HUDEP-2 (cell line): ENCODE measurements at regions not wholly inside any gene's neighbourhood (a gene's known extent, or its start where the extent isn't known, plus 50 kb on each side); places are given as distances from the start of the nearest gene placed in this dataset.
A peak's percentile ranks its signal among the peaks of the same experiment; 100 is the strongest.
"Not testable (repeated sequence)": the region's sequence is repeated elsewhere in the genome, so short reads cannot be mapped to it uniquely, and the experiment has no call there.

Experiments
- DNase-seq, 76 experiments: peaks; one replicate each; lab custom pipeline; 2025; ENCODE audit not compliant: unreplicated experiment in 76 of 76; lab: John Stamatoyannopoulos, UW

DNA sequence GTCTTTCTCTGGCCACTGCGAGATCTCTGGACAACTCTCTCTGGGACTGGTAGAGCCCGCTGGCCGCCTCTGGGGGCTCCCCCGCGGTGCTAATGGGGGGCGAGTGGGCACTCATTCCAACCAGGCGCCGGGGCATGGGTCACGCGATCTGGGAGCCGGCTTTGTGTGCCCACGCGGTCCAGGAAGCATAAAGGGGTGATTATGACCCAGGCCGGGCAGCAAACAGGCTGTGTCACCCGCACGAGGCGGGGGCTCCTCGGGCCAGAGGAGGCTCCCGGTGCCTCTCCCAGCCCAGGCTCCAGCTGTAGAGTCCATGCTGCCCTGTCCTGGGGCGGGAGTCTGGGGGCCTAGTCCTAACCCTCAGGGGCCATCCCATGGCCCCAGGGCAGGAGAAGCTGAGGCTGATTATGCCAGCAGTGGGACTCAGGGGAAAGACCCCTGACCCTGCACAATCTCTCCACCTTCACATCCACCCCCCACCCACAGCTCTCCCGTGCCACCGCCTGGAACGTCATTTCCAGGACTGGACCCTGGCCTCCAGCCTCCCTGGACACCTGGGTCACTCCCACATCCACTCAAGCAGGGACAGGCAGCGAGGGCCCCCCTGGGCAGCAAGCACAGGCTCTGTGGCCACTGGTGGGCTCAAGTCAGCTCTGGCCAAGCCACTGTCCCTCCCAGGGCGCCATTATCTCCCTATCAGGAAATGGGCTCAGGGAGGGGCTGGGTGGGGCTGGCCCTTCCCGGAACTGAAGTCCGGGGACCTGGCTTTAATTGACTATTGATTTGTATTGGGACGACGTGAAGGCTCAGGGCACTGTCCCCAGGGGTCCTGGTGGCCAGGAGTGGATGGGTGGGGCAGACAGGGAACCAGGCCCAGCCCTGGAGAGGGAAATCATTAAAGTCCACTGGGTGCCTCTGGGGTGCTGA, 50.0 kb downstream of the PTPRS start:
- DNase-seq, result no peak

- DNase-seq, result peak in 1 of 76 experiments; percentile 10
Measured at GRCh38 chr19:5289060-5289990, 51.3 kb downstream of the PTPRS start.

- DNase-seq, result no peak
Measured at GRCh38 chr19:5288347-5288739, 52.3 kb downstream of the PTPRS start.

- no peak for DNase-seq
Measured at GRCh38 chr19:5287066-5287465, 53.5 kb downstream of the PTPRS start.

DNA sequence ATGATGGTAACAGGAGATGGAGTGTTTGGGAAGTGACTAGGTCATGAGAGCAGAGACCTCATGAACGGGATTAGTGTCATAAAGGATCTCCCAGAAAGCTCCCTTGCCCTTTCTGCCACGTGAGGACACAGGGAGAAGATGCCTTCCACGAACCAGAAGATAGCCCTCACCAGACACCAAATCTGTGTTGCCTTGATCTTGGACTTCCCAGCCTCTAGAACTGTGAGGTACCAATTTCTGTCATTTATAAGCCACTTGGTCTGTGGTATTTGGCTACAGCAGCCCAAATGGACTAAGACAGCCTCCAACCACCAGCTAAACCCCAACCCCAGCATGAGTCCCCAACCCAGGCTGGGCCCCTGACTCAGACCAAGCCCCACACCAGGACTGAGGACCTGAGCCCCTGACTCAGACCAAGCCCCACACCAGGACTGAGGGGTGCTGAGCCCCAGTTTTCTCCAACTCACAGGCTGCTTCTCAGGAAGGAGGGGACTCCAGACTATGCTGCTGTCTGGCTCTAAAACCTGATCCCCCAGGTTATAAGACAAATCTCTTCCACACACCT, 54.1 kb downstream of the PTPRS start:
- no peak for DNase-seq

DNA sequence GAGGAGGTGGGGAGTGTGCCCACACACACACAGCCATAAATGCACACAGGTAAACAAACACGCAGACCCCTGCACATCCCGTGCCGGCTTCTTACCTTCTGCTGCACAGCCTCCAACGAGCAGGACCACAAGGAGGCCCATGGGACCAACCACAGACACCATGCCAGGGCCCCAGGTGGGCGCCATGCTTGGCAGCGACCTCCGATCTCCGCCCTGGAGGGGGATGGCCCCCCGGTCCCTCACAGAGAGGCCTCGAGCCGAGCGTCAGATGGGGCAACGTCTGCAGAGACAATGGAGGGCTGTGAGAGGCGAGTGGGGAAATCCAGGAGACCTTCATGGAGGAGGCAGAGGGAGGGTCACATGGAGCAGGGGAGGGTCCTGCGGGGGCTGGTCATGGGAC, 54.7 kb downstream of the PTPRS start:
- no peak for DNase-seq

- no peak for DNase-seq
Measured at GRCh38 chr19:5285311-5285710, 55.3 kb downstream of the PTPRS start.

- no peak for DNase-seq
Measured at GRCh38 chr19:5282901-5283300, 57.7 kb downstream of the PTPRS start.

- no peak for DNase-seq
Measured at GRCh38 chr19:5281588-5281987, 59.0 kb downstream of the PTPRS start.

DNA sequence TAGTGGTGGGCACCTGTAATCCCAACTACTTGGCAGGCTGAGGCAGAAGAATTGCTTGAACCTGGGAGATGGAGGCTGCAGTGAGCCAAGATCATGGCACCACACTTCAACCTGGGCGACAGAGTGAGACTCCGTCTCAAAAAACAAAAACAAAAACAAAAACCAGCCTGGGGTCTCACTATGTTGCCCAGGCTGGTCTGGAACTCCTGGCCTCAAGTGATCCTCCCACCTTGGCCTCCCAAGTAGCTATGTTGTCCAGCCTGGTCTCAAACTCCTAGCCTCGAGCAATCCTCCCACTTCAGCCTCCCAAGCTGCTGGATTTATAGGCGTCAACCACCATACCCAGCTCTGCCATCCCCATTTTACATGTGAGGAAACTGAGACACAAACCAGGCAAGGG, 64.9 kb downstream of the PTPRS start:
- DNase-seq, result not testable (repeated sequence)

DNA sequence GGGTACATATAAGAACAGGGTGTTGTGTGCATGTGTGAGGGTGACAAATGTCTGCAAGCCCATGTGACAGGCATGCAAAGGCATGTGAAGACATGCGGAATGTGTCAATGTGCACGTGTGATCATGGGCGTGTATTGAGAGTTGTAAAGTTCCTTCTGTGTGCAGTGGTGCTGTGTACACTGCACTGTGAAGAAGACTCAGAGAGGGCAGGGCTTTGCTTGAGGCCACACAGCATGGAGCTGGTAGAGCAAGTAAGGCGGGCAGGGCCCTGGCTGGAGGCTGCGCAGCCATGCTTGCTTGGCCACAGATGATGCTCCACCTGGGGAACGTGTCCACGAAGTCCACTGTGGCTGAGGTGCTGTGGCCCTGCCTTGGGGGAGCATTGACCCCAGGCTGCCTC, 66.8 kb downstream of the PTPRS start:
- DNase-seq, result no peak

GRCh38 chr19:5271145-5271544, 69.5 kb downstream of the PTPRS start:
- DNase-seq, result no peak

DNA sequence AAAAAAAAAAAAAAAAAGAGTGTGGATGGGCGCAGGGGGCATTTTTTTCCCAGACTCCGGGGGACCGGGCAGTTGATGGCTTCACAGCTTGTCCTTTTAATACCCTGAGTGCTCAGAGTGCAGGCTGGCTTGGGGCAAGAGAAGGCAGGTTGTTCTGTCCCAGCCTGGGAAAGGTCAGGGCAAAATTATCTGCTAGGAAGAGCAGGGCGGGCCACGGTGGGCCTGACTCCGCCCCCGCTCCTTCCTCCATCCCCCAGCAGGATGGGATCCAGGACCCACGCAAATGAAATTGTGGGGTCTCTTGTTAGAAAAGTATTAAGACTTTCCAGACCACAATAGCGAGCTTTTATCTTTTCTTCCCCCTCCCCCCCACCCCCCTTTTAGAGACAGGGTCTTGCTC, 70.7 kb downstream of the PTPRS start:
- no peak for DNase-seq

DNA sequence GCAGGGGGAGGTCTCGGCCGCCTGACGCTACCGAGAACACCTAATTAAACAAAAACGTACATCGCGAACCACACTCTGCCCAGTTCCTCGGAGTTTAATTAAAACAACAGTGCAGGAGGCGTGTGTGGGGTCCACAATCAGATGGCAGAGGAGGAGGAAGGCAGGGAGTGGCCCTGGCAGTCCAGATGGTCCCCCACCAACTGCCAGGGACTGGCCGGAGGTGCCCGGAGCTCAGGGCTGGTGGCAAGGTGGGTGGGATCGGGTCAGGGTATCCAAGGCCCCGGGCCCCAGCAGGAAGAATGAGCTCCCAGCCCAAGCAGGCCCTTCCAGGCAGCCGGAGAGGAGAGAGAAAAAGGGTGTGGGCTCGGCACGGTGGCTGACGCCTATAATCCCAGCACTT, 71.3 kb downstream of the PTPRS start:
- DNase-seq, result no peak

DNA sequence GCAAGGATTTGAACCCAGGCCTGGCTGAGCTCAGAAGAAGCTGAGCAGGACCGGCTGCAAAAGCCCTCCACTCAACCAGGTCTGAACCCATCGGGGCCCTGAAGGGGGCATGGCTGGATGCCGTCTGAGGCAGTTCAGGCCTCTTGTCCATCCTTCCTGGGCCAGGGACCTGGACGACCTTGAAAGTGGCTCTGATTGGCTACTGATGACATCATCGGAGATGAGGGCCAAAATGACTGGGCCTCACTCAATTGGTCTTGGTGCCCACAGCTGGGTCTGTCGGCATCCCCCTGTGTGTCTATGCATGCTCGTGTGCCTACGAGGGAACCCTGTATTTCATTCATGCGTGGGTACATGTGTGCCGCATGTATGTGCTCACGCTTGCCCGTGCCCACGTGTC, 71.8 kb downstream of the PTPRS start:
- no peak for DNase-seq

DNA sequence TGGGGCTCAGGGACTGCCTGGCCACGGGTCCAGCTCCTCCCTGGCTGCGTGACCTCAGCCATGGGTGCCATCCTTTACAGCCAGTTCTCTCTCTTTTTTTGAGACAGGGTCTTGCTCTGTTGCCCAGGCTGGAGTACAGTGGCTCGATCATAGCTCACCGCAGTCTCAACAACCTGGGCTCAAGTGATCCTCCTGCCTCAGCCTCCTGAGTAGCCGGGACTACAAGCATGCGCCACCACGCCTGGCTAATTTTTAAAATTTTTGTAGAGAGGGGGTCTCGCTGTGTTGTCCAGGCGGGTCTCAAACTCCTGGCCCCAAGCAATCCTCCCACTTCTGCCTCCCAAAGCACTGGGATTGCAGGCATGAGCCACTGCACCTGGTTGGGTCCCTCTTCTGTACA, 75.4 kb downstream of the PTPRS start:
- DNase-seq, result no peak

DNA sequence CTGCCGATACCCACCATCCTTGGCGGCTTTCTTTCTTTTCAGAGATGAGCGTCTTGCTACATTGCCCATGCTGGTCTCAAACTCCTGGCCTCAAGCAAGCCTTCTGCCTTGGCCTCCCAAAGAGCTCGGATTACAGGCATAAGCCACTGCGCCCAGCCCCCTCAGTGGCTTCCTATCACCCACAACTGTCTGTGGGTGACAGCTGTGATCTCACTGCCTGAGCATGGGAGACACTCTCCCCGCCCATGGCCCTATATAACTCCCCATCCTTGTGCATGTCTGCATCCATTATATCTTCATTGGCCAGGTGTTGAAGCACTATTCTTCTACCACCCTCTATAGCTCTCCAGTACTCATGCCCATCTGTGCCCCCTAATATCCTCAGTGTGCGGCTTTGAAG, 76.2 kb downstream of the PTPRS start:
- no peak for DNase-seq

DNA sequence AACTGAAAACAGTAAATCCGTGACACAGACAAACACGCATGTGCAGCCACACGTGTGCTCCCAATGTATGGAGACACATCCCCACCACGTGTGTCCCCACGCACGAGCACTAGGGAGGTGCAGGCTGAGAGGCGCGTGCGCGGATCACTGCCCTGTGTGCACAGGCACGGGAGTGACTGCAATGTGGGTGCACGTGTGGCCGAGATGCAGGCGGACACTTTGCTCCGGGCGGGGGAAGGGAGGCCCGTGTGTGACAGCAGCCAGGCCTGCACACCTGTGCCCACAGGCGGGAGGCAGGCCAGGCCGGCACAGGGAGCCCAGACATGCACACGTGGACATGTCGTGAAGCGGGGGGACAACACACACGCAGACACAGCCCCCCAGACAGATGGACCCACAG, 77.0 kb downstream of the PTPRS start:
- no peak for DNase-seq

- DNase-seq, result no peak
Measured at GRCh38 chr19:5262721-5263120, 77.9 kb downstream of the PTPRS start.

DNA sequence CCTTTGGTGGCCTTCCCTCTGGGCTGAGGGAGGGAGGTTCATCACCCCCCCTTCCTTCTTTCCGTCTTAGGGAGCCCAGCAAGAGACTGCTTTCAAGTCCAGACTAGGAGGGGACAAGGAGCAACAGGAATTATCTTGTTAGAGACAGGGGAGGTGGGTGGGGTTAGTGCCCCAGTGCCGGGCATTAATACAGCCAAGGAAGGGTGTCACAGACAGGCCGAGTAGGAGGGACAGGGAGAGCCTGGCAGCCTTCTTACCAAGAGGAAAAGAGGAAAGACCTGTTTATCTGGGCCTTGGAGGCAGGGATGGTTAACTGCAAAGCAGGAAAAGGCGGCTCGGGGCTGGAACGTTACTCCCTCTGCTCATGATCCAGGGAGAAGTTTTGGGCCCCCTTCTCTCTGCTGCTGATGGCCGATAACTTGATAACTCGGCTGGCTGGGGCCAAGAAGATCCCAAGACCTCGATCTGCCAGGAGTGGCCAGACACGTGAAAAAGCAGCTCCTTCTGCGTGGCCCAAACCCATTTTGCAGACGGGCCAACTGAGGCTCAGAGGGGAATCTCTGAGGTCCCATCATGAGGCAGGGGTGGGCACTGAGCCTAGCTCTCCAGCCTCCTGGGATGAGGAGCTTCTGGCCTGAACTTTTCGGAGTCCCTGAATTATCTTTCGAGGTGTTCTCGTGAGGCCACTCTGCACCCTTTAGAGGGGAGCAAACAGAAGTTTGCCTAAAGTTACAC, 79.3 kb downstream of the PTPRS start:
- DNase-seq, result no peak
